IMR-90 (cell line): ENCODE measurements at regions not wholly inside any gene's neighbourhood (a gene's known extent, or its start where the extent isn't known, plus 50 kb on each side); places are given as distances from the start of the nearest gene placed in this dataset.

ENCODE experiments used
- ATAC-seq: fragments of 200-7000 bp; cut with Tn5 transposase; 2 replicates; pipeline ENCODE4 v1.9.1; 2020; ENCODE audit warnings: low read depth, mild to moderate bottlenecking, moderate library complexity
- BruUV-seq: library from RNA; stranded (reverse); fragments of 400-500 nt; replicated peaks from 2 replicates; lab custom pipeline; 2021; lab: Mats Ljungman, UMichigan
- CTCF ChIA-PET: fragments of 300-600 bp; formaldehyde crosslinking; extraction: SDS; loops from one replicate; lab custom pipeline; 2021; ENCODE audit warnings: antibody characterized with exemption; lab: Yijun Ruan, JAX
- POLR2A ChIA-PET: fragments of 300-600 bp; sonication (Branson Sonifier 250); formaldehyde crosslinking; loops from one replicate; lab custom pipeline; 2022; ENCODE audit warnings: antibody characterized with exemption; ENCODE audit not compliant: unreplicated experiment; lab: Charles Lee
- DNase-seq: peaks from one replicate; pipeline ENCODE4 v3.0.0; 2013
- H2AFZ ChIP-seq: replicated peaks from 2 replicates; pipeline ENCODE3; 2013; ENCODE audit warnings: low read length, mild to moderate bottlenecking; ENCODE audit not compliant: poor library complexity
- H2AK5ac ChIP-seq: 2 replicates; pipeline ENCODE4 v1.6.1; 2013; ENCODE audit warnings: low read depth, low read length, inconsistent platforms
- H2AK9ac ChIP-seq: replicated peaks from 2 replicates; pipeline ENCODE3; 2013; ENCODE audit warnings: mild to moderate bottlenecking, low read depth, low read length, moderate library complexity; ENCODE audit not compliant: poor library complexity
- H2BK120ac ChIP-seq: 2 replicates; pipeline ENCODE4 v1.6.1; 2013; ENCODE audit warnings: low read depth, low read length, inconsistent platforms
- H2BK15ac ChIP-seq: 3 replicates; pipeline ENCODE4 v1.6.1; 2013; ENCODE audit warnings: low read depth, low read length, inconsistent platforms
- H2BK20ac ChIP-seq: 2 replicates; pipeline ENCODE4 v1.6.1; 2013; ENCODE audit warnings: low read depth, mild to moderate bottlenecking, inconsistent platforms, low read length, moderate library complexity
- H2BK5ac ChIP-seq: 2 replicates; pipeline ENCODE4 v1.6.1; 2013; ENCODE audit warnings: mild to moderate bottlenecking, low read depth, low read length, inconsistent platforms; ENCODE audit not compliant: poor library complexity, severe bottlenecking
- H3K14ac ChIP-seq: replicated peaks from 2 replicates; pipeline ENCODE4 v1.6.1; 2013; ENCODE audit warnings: low read depth, low read length, inconsistent platforms
- H3K18ac ChIP-seq: 2 replicates; pipeline ENCODE4 v1.6.1; 2013; ENCODE audit warnings: low read depth, low read length, control low read depth
- H3K23ac ChIP-seq: 2 replicates; pipeline ENCODE4 v1.6.1; 2013; ENCODE audit warnings: low read depth, low read length, inconsistent platforms
- H3K27ac ChIP-seq: 2 replicates; pipeline ENCODE4 v1.5.1; 2013; ENCODE audit warnings: mild to moderate bottlenecking, control low read depth, low read length; ENCODE audit not compliant: insufficient read depth
- H3K27me3 ChIP-seq: 2 replicates; pipeline ENCODE4 v1.6.1; 2013; ENCODE audit warnings: low read length; ENCODE audit not compliant: control insufficient read depth, insufficient read depth
- H3K36me3 ChIP-seq: 2 replicates; pipeline ENCODE4 v1.6.1; 2013; ENCODE audit warnings: low read length, mixed read lengths; ENCODE audit not compliant: control insufficient read depth, insufficient read depth
- H3K4ac ChIP-seq: 2 replicates; pipeline ENCODE4 v1.6.1; 2013; ENCODE audit warnings: low read depth, low read length, inconsistent platforms
- H3K4me1 ChIP-seq: 2 replicates; pipeline ENCODE4 v1.6.1; 2013; ENCODE audit warnings: low read length, mixed read lengths; ENCODE audit not compliant: control insufficient read depth, insufficient read depth
- H3K4me2 ChIP-seq: 2 replicates; pipeline ENCODE4 v1.6.1; 2013; ENCODE audit warnings: low read depth, mild to moderate bottlenecking, control low read depth, low read length, moderate library complexity
- H3K4me3 ChIP-seq: 2 replicates; pipeline ENCODE4 v1.5.1; 2013; ENCODE audit warnings: low read depth, mild to moderate bottlenecking, control low read depth, low read length, moderate library complexity; ENCODE audit not compliant: insufficient read depth
- H3K56ac ChIP-seq: 2 replicates; pipeline ENCODE4 v1.6.1; 2013; ENCODE audit warnings: low read length, inconsistent platforms; ENCODE audit not compliant: insufficient read depth; ENCODE audit errors: extremely low read depth
- H3K79me1 ChIP-seq, 2 experiments: 2 replicates each; pipeline ENCODE4 v1.6.1; 2013; ENCODE audit warnings: low read length in 2 of 2, inconsistent platforms in 1 of 2, low read depth in 1 of 2
- H3K9ac ChIP-seq: 2 replicates; pipeline ENCODE4 v1.6.1; 2013; ENCODE audit warnings: low read depth, low read length, control low read depth
- H3K9me1 ChIP-seq: 2 replicates; pipeline ENCODE4 v1.6.1; 2013; ENCODE audit warnings: low read length, inconsistent platforms; ENCODE audit not compliant: insufficient read depth
- H3K9me3 ChIP-seq: 2 replicates; pipeline ENCODE4 v1.6.1; 2013; ENCODE audit warnings: low read length; ENCODE audit not compliant: control insufficient read depth, insufficient read depth
- H4K20me1 ChIP-seq: 2 replicates; pipeline ENCODE4 v1.6.1; 2013; ENCODE audit warnings: low read length, inconsistent platforms; ENCODE audit not compliant: insufficient read depth
- H4K5ac ChIP-seq: 2 replicates; pipeline ENCODE4 v1.6.1; 2013; ENCODE audit warnings: mild to moderate bottlenecking, low read depth, low read length, control low read depth
- H4K8ac ChIP-seq, 2 experiments: 2 replicates each; pipeline ENCODE4 v1.6.1; 2013; ENCODE audit warnings: low read depth in 2 of 2, low read length in 2 of 2, control low read depth in 1 of 2, inconsistent platforms in 1 of 2
- H4K91ac ChIP-seq: 2 replicates; pipeline ENCODE4 v1.6.1; 2013; ENCODE audit warnings: low read depth, low read length, inconsistent platforms; ENCODE audit not compliant: insufficient read depth
- BHLHE40 ChIP-seq: fragments of 150-350 bp; IDR thresholded peaks from 2 replicates; pipeline ENCODE4 v1.6.1; 2016; ENCODE audit warnings: mild to moderate bottlenecking, low read depth, low read length
- CHD1 ChIP-seq: IDR thresholded peaks from 2 replicates; pipeline ENCODE4 v1.6.1; 2012; ENCODE audit warnings: low read depth, low read length, improper control_type of control experiment
- MAFK ChIP-seq: IDR thresholded peaks from 2 replicates; pipeline ENCODE4 v1.6.1; 2012; ENCODE audit warnings: low read depth, low read length, improper control_type of control experiment
- MXI1 ChIP-seq: IDR thresholded peaks from 2 replicates; pipeline ENCODE4 v1.6.1; 2012; ENCODE audit warnings: low read depth, mild to moderate bottlenecking, low read length, moderate library complexity, borderline replicate concordance
- RAD21 ChIP-seq: IDR thresholded peaks from 2 replicates; pipeline ENCODE4 v1.6.1; 2012; ENCODE audit warnings: low read length, improper control_type of control experiment
- dilution Hi-C: fragments of 300-500 bp; cut with HindIII; formaldehyde crosslinking; loops from one replicate; pipeline ENCODE4 v1.14.3; 2018; ENCODE audit warnings: low sequenced_read_pairs; ENCODE audit not compliant: unreplicated experiment
- in situ Hi-C: fragments of 300-500 bp; cut with MboI; formaldehyde crosslinking; loops from 3 replicates; pipeline ENCODE4 v1.14.3; 2019; ENCODE audit warnings: low sequenced_read_pairs, inconsistent platforms, mixed read lengths
- intact Hi-C: fragments of 100-400 bp; cut with micrococcal nuclease; formaldehyde crosslinking; loops from 2 replicates; pipeline ENCODE4 v1.10.0; 2022

DNA sequence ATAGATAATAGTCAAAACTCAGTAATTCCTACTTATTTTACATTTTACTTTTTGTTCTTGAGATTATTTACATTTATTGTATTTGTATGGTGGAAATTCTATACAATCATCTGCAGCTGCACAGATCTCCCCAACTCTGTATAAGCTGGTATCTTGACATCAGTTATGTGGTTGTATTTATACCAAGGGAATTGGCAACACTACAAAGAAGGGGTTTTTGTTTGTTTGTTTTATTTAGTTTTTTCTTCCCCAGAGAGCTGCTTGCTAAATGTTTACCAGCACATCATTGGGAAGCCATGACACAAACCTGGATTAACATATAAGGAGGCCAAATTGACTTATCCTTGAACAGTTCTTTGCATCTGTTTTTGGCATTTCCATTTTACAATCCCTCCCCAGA is 389.2 kb upstream of the KCNMB2 start:
- in situ Hi-C loops (no loop called here), dilution Hi-C loops (no loop called here), intact Hi-C loops (no loop called here)
- no peak overlapping the region for H2AK9ac ChIP-seq
- no peak overlapping the region for H3K4me2 ChIP-seq
- H3K9me3 ChIP-seq = no peaks in the 10 kb centered on the region
- H3K56ac ChIP-seq = no peak overlapping the region
- BruUV-seq = no TSS peak
- no peak overlapping the region for H4K5ac ChIP-seq
- no peak for DNase-seq
- ChIA-PET POLR2A (no interaction called here), CTCF (no interaction called here)
- H4K20me1 ChIP-seq = no peaks in the 10 kb centered on the region
- no peak overlapping the region for H3K9ac ChIP-seq
- no peak overlapping the region for H3K4me3 ChIP-seq
- H2BK5ac ChIP-seq = no peak overlapping the region
- no peak overlapping the region for H2AK5ac ChIP-seq
- H4K91ac ChIP-seq = no peak overlapping the region
- no peak overlapping the region for H2BK20ac ChIP-seq
- no peak overlapping the region for H3K27ac ChIP-seq
- H3K4me1 ChIP-seq = peaks cover 2% of the 10 kb centered on the region; the same call in 1 of the 2 replicates
- no peaks in the 10 kb centered on the region for H3K9me1 ChIP-seq
- no peak overlapping the region for H3K4ac ChIP-seq
- no peak overlapping the region for H2BK15ac ChIP-seq
- no peaks in the 10 kb centered on the region for H3K36me3 ChIP-seq
- no peak overlapping the region for H3K23ac ChIP-seq
- H3K27me3 ChIP-seq = no peaks in the 10 kb centered on the region
- H3K14ac ChIP-seq = no peak overlapping the region
- ATAC-seq = no peak
- no peak overlapping the region for H2AFZ ChIP-seq
- TF ChIP-seq MAFK = no peak
- no peak for TF ChIP-seq CHD1
- TF ChIP-seq RAD21 = no peak
- no peak for TF ChIP-seq BHLHE40
- no peak for TF ChIP-seq MXI1
- H3K79me1 ChIP-seq = no peaks in the 10 kb centered on the region
- H2BK120ac ChIP-seq = no peak overlapping the region
- no peak overlapping the region for H4K8ac ChIP-seq
- H3K18ac ChIP-seq = no peak overlapping the region
